Endothelial cell of umbilical vein (primary cell): ENCODE measurements at regions not wholly inside any gene's neighbourhood (a gene's known extent, or its start where the extent isn't known, plus 50 kb on each side); places are given as distances from the start of the nearest gene placed in this dataset.

Source experiments
- BruUV-seq: library from RNA; stranded (reverse); fragments of 400-500 nt; replicated peaks from 2 replicates; lab custom pipeline; 2021; lab: Mats Ljungman, UMichigan
- CTCF ChIA-PET: fragments of 300-600, 350-600 bp; sonication (Branson Sonifier 250); formaldehyde crosslinking; loops from one replicate; lab custom pipeline; 2021; ENCODE audit warnings: antibody characterized with exemption, inconsistent platforms; lab: Charles Lee
- POLR2A ChIA-PET: fragments of 300-600, 350-600 bp; sonication (Branson Sonifier 250); formaldehyde crosslinking; loops from one replicate; lab custom pipeline; 2021; ENCODE audit warnings: antibody characterized with exemption, inconsistent platforms; lab: Charles Lee
- DNase-seq: peaks from one replicate; pipeline ENCODE4 v3.0.0-alpha.2; 2011; ENCODE audit warnings: low read depth, low spot score
- FAIRE-seq: peaks from 2 replicates; lab custom pipeline; 2011; peaks lifted over from hg19 to GRCh38; lab: Jason Lieb, UNC
- H2AFZ ChIP-seq: 2 replicates; pipeline ENCODE4 v1.6.0; 2012; ENCODE audit warnings: low read depth, low read length, control low read depth, inconsistent platforms
- H3K27ac ChIP-seq: 2 replicates; pipeline ENCODE4 v1.5.1; 2011; ENCODE audit warnings: low read depth, mild to moderate bottlenecking, control low read depth, low read length, moderate library complexity; ENCODE audit not compliant: insufficient read depth
- H3K27me3 ChIP-seq, 2 experiments: 2 replicates each; pipeline versions ENCODE4 v1.6.0 to v1.6.1; 2011; ENCODE audit warnings: low read length in 2 of 2, mixed read lengths in 1 of 2; ENCODE audit not compliant: control insufficient read depth in 2 of 2, insufficient read depth in 2 of 2
- H3K36me3 ChIP-seq, 2 experiments: 2 replicates in 1 of 2; 3 replicates in 1 of 2; pipeline ENCODE4 v1.5.1; 2011; ENCODE audit warnings: low read length in 2 of 2, mild to moderate bottlenecking in 1 of 2, moderate library complexity in 1 of 2; ENCODE audit not compliant: control insufficient read depth in 2 of 2, insufficient read depth in 2 of 2; ENCODE audit errors: extremely low read depth in 1 of 2
- H3K4me1 ChIP-seq: 3 replicates; pipeline ENCODE4 v1.5.1; 2011; ENCODE audit warnings: mild to moderate bottlenecking, low read length; ENCODE audit not compliant: control insufficient read depth, insufficient read depth; ENCODE audit errors: extremely low read depth
- H3K4me2 ChIP-seq: 2 replicates; pipeline ENCODE4 v1.6.1; 2011; ENCODE audit warnings: low read length, control low read depth, mixed read lengths; ENCODE audit not compliant: insufficient read depth
- H3K4me3 ChIP-seq, 3 experiments: fragments of 200-600 bp in 1 of 3; sonication (generic), shearing (Covaris generic) in 1 of 3; replicated peaks in 1 of 3; 2 replicates each; pipeline ENCODE4 v1.5.1; 2011 to 2016; ENCODE audit warnings: control low read depth in 3 of 3, low read length in 3 of 3, mild to moderate bottlenecking in 2 of 3, inconsistent platforms in 1 of 3, low read depth in 1 of 3, moderate library complexity in 1 of 3; ENCODE audit not compliant: insufficient read depth in 1 of 3
- H3K79me2 ChIP-seq: 2 replicates; pipeline ENCODE4 v1.6.0; 2012; ENCODE audit warnings: low read length, inconsistent platforms; ENCODE audit not compliant: control insufficient read depth, insufficient read depth
- H3K9ac ChIP-seq: replicated peaks from 2 replicates; pipeline ENCODE3; 2011; ENCODE audit warnings: low read length, control low read depth; ENCODE audit not compliant: insufficient read depth; ENCODE audit errors: extremely low read depth
- H3K9me1 ChIP-seq: replicated peaks from 3 replicates; pipeline ENCODE4 v1.6.0; 2011; ENCODE audit warnings: mild to moderate bottlenecking, low read length; ENCODE audit not compliant: control insufficient read depth, insufficient read depth; ENCODE audit errors: extremely low read depth
- H3K9me3 ChIP-seq: replicated peaks from 2 replicates; pipeline ENCODE4 v1.5.1; 2012; ENCODE audit warnings: low read length, inconsistent platforms; ENCODE audit not compliant: control insufficient read depth, insufficient read depth
- H4K20me1 ChIP-seq: replicated peaks from 2 replicates; pipeline ENCODE3; 2011; ENCODE audit warnings: mild to moderate bottlenecking, low read length; ENCODE audit not compliant: control insufficient read depth, insufficient read depth; ENCODE audit errors: extremely low read depth
- EZH2 ChIP-seq: IDR thresholded peaks from 2 replicates; pipeline ENCODE4 v1.6.1; 2012; ENCODE audit warnings: borderline replicate concordance, low read depth, mild to moderate bottlenecking, moderate library complexity, low read length, inconsistent platforms; ENCODE audit not compliant: severe bottlenecking
- FOS ChIP-seq: IDR thresholded peaks from 2 replicates; pipeline ENCODE4 v1.6.1; 2011; ENCODE audit warnings: mild to moderate bottlenecking, low read length, moderate library complexity, borderline replicate concordance; ENCODE audit not compliant: insufficient read depth
- GATA2 ChIP-seq: IDR thresholded peaks from 2 replicates; pipeline ENCODE4 v1.7.0; 2011; ENCODE audit warnings: low read depth, mild to moderate bottlenecking, moderate library complexity, mixed read lengths, low read length; ENCODE audit not compliant: insufficient read length, insufficient read depth
- JUN ChIP-seq: IDR thresholded peaks from 2 replicates; pipeline ENCODE4 v1.6.1; 2011; ENCODE audit warnings: borderline replicate concordance, low read depth; ENCODE audit not compliant: insufficient read length, insufficient read depth
- MAX ChIP-seq: IDR thresholded peaks from 2 replicates; pipeline ENCODE4 v1.6.1; 2011; ENCODE audit not compliant: insufficient read depth, insufficient read length
- MYC ChIP-seq: IDR thresholded peaks from one replicate; pipeline ENCODE4 v1.6.1; 2011; ENCODE audit warnings: mild to moderate bottlenecking, low read depth, low read length
- POLR2A ChIP-seq: IDR thresholded peaks from 2 replicates; pipeline ENCODE4 v1.6.1; 2012; ENCODE audit warnings: low read depth, mild to moderate bottlenecking, control low read depth, low read length
- POLR2AphosphoS5 ChIP-seq: IDR thresholded peaks from 2 replicates; pipeline ENCODE4 v1.6.1; 2012; ENCODE audit warnings: low read depth, mild to moderate bottlenecking, control low read depth, low read length, moderate library complexity; ENCODE audit not compliant: insufficient read depth
- dilution Hi-C: fragments of 300-500 bp; cut with MboI; formaldehyde crosslinking; loops from one replicate; pipeline ENCODE4 v1.15.0; 2019; ENCODE audit warnings: low sequenced_read_pairs; ENCODE audit not compliant: extremely low pct_ligation_motif_present
- intact Hi-C: fragments of 100-400 bp; cut with micrococcal nuclease; formaldehyde crosslinking; loops from one replicate; pipeline ENCODE4 v1.10.0; 2022
- TF ChIP-seq, protein P1 (sequence below), 2 donors: IDR thresholded peaks; 1 replicate in 1 of 2; 2 replicates in 1 of 2; pipeline ENCODE4 v1.5.1; 2011; ENCODE audit warnings: low read length in 2 of 2, mild to moderate bottlenecking in 2 of 2, moderate library complexity in 2 of 2, control low read depth in 1 of 2, inconsistent platforms in 1 of 2, low read depth in 1 of 2; ENCODE audit not compliant: insufficient read depth in 1 of 2; ENCODE audit errors: extremely low read depth in 1 of 2

- Histone ChIP-seq H3K4me1 (peaks cover 7% of the 10 kb centered on the region), H3K9me3 (no peaks in the 10 kb centered on the region), H2AFZ (no peak overlapping the region), H4K20me1 (no peaks in the 10 kb centered on the region), H3K9me1 (no peaks in the 10 kb centered on the region), H3K4me2 (no peak overlapping the region), H3K79me2 (no peaks in the 10 kb centered on the region), H3K27me3 (no peaks in the 10 kb centered on the region), H3K4me3 (no peak overlapping the region), H3K9ac (no peak overlapping the region), H3K27ac (no peak overlapping the region), H3K36me3 (no peaks in the 10 kb centered on the region)
- dilution Hi-C loops, result no loop called here
- intact Hi-C loops, result no loop called here
- BruUV-seq, result no TSS peak
- DNase-seq (no peak), FAIRE-seq (no peak)
- POLR2A ChIA-PET, result no interaction called here
- CTCF ChIA-PET, result interaction anchor here (1.0 kb wide), 1 partner anchor 183 kb away, joined by 3 read pairs; no protein-coding TSS in a partner anchor
- TF ChIP-seq, protein P1, sequence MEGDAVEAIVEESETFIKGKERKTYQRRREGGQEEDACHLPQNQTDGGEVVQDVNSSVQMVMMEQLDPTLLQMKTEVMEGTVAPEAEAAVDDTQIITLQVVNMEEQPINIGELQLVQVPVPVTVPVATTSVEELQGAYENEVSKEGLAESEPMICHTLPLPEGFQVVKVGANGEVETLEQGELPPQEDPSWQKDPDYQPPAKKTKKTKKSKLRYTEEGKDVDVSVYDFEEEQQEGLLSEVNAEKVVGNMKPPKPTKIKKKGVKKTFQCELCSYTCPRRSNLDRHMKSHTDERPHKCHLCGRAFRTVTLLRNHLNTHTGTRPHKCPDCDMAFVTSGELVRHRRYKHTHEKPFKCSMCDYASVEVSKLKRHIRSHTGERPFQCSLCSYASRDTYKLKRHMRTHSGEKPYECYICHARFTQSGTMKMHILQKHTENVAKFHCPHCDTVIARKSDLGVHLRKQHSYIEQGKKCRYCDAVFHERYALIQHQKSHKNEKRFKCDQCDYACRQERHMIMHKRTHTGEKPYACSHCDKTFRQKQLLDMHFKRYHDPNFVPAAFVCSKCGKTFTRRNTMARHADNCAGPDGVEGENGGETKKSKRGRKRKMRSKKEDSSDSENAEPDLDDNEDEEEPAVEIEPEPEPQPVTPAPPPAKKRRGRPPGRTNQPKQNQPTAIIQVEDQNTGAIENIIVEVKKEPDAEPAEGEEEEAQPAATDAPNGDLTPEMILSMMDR (IDR thresholded peaks at IDR 0.05; ENCODE audit: extremely low read depth in 1 of 2, insufficient read depth in 1 of 2, low read depth in 1 of 2, low read length in 2 of 2), result no peak
- TF ChIP-seq MYC (no peak), JUN (no peak), FOS (no peak), POLR2AphosphoS5 (no peak), POLR2A (no peak), EZH2 (no peak), MAX (no peak), GATA2 (no peak)
These were observed 471.0 kb downstream of the COG6 start for GRCh38 chr13:40126306-40127085.
